Stomach smooth muscle (tissue), 2 donors: ENCODE measurements at regions not wholly inside any gene's neighbourhood (a gene's known extent, or its start where the extent isn't known, plus 50 kb on each side); places are given as distances from the start of the nearest gene placed in this dataset.
"Not testable (repeated sequence)": the region's sequence is repeated elsewhere in the genome, so short reads cannot be mapped to it uniquely, and the experiment has no call there.

Experiments used
- H3K27ac ChIP-seq: one replicate; pipeline ENCODE4 v1.7.0; 2013; ENCODE audit warnings: mild to moderate bottlenecking, low read length, inconsistent platforms
- H3K27me3 ChIP-seq, 2 donors: one replicate each; pipeline ENCODE4 v1.7.0; 2013; ENCODE audit warnings: low read length in 2 of 2; ENCODE audit not compliant: insufficient read depth in 2 of 2, control insufficient read depth in 1 of 2
- H3K36me3 ChIP-seq, 2 donors: one replicate each; pipeline ENCODE4 v1.7.0; 2013; ENCODE audit warnings: low read length in 2 of 2; ENCODE audit not compliant: control insufficient read depth in 2 of 2, insufficient read depth in 2 of 2
- H3K4me1 ChIP-seq: one replicate; pipeline ENCODE4 v1.7.0; 2013; ENCODE audit warnings: low read length; ENCODE audit not compliant: control insufficient read depth, insufficient read depth
- H3K4me3 ChIP-seq, 2 donors: one replicate each; pipeline ENCODE4 v1.7.0; 2013; ENCODE audit warnings: low read length in 2 of 2
- H3K9ac ChIP-seq, 2 donors: one replicate each; pipeline ENCODE4 v1.7.0; 2013; ENCODE audit warnings: low read length in 2 of 2, mild to moderate bottlenecking in 1 of 2
- H3K9me3 ChIP-seq, 2 donors: one replicate each; pipeline ENCODE4 v1.7.0; 2013; ENCODE audit warnings: low read length in 2 of 2; ENCODE audit not compliant: control insufficient read depth in 2 of 2
- donor health status: healthy.
- donor health status: Pancreatic carcinoma.

GRCh38 chr21:27526451-27526850 is 559.6 kb upstream of the ADAMTS5 start:
- Histone ChIP-seq H3K36me3 (no peaks in the 10 kb centered on the region), H3K27me3 (no peaks in the 10 kb centered on the region), H3K9ac (no peak overlapping the region), H3K4me3 (no peak overlapping the region), H3K27ac (no peak overlapping the region), H3K4me1 (no peaks in the 10 kb centered on the region), H3K9me3 (no peaks in the 10 kb centered on the region)

- Histone ChIP-seq H3K4me1 (no peaks in the 10 kb centered on the region), H3K9me3 (no peaks in the 10 kb centered on the region), H3K4me3 (no peak overlapping the region), H3K36me3 (no peaks in the 10 kb centered on the region), H3K9ac (no peak overlapping the region), H3K27ac (no peak overlapping the region), H3K27me3 (no peaks in the 10 kb centered on the region)
Observed at GRCh38 chr21:27525780-27526179, 558.9 kb upstream of the ADAMTS5 start.

- no peak overlapping the region for H3K9ac ChIP-seq
- no peak overlapping the region for H3K4me3 ChIP-seq
- H3K27me3 ChIP-seq, result no peaks in the 10 kb centered on the region
- H3K27ac ChIP-seq, result no peak overlapping the region
- H3K9me3 ChIP-seq, result no peaks in the 10 kb centered on the region
- H3K4me1 ChIP-seq, result no peaks in the 10 kb centered on the region
- H3K36me3 ChIP-seq, result no peaks in the 10 kb centered on the region
Observed at GRCh38 chr21:27519361-27519760, 552.5 kb upstream of the ADAMTS5 start.

- not testable (repeated sequence) for H3K27ac ChIP-seq, H3K36me3 ChIP-seq, H3K9ac ChIP-seq, H3K4me1 ChIP-seq, H3K9me3 ChIP-seq, H3K4me3 ChIP-seq, H3K27me3 ChIP-seq
Observed at GRCh38 chr21:27517177-27517576, 550.3 kb upstream of the ADAMTS5 start.

GRCh38 chr21:27515676-27516075 is 548.8 kb upstream of the ADAMTS5 start:
- no peaks in the 10 kb centered on the region for H3K36me3 ChIP-seq
- no peak overlapping the region for H3K4me3 ChIP-seq
- no peaks in the 10 kb centered on the region for H3K9me3 ChIP-seq
- H3K4me1 ChIP-seq, result no peaks in the 10 kb centered on the region
- H3K27me3 ChIP-seq, result no peaks in the 10 kb centered on the region
- no peak overlapping the region for H3K27ac ChIP-seq
- H3K9ac ChIP-seq, result no peak overlapping the region

GRCh38 chr21:27513825-27514224 is 546.9 kb upstream of the ADAMTS5 start:
- H3K4me3 ChIP-seq, result no peak overlapping the region
- no peaks in the 10 kb centered on the region for H3K9me3 ChIP-seq
- no peaks in the 10 kb centered on the region for H3K36me3 ChIP-seq
- H3K9ac ChIP-seq, result no peak overlapping the region
- H3K27me3 ChIP-seq, result no peaks in the 10 kb centered on the region
- H3K4me1 ChIP-seq, result no peaks in the 10 kb centered on the region
- H3K27ac ChIP-seq, result no peak overlapping the region

- Histone ChIP-seq H3K4me1 (no peaks in the 10 kb centered on the region), H3K9ac (no peak overlapping the region), H3K27me3 (no peaks in the 10 kb centered on the region), H3K9me3 (no peaks in the 10 kb centered on the region), H3K36me3 (no peaks in the 10 kb centered on the region), H3K4me3 (no peak overlapping the region), H3K27ac (no peak overlapping the region)
Observed at GRCh38 chr21:27513016-27513415, 546.1 kb upstream of the ADAMTS5 start.

DNA sequence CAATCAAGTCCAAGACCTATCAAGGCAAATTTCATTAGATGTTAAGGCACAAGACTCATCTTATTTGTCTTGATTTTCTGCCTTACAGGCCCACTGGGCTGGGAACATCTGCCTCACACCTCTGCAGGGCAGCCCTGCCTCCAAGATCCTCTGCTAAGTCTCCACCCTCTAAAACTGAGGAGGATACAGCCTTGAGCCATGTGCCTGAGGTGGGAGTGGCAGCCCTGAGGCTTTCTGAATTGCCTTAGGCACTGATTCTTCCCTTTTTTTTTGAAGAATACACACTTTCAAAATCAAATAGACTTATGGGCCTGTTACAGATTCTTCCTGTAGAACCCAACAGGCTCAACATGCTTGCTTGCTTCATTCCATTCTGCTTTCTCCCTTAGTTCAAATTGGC is 544.3 kb upstream of the ADAMTS5 start:
- no peak overlapping the region for H3K9ac ChIP-seq
- no peak overlapping the region for H3K27ac ChIP-seq
- H3K4me1 ChIP-seq, result no peaks in the 10 kb centered on the region
- no peaks in the 10 kb centered on the region for H3K36me3 ChIP-seq
- no peaks in the 10 kb centered on the region for H3K9me3 ChIP-seq
- no peaks in the 10 kb centered on the region for H3K27me3 ChIP-seq
- no peak overlapping the region for H3K4me3 ChIP-seq

- H3K4me3 ChIP-seq, result no peak overlapping the region
- no peaks in the 10 kb centered on the region for H3K9me3 ChIP-seq
- no peak overlapping the region for H3K27ac ChIP-seq
- H3K9ac ChIP-seq, result no peak overlapping the region
- H3K27me3 ChIP-seq, result no peaks in the 10 kb centered on the region
- H3K4me1 ChIP-seq, result no peaks in the 10 kb centered on the region
- H3K36me3 ChIP-seq, result no peaks in the 10 kb centered on the region
Observed at GRCh38 chr21:27507695-27508094, 540.8 kb upstream of the ADAMTS5 start.

GRCh38 chr21:27505516-27505915 is 538.6 kb upstream of the ADAMTS5 start:
- Histone ChIP-seq H3K9me3 (no peaks in the 10 kb centered on the region), H3K9ac (no peak overlapping the region), H3K4me1 (no peaks in the 10 kb centered on the region), H3K36me3 (no peaks in the 10 kb centered on the region), H3K27me3 (no peaks in the 10 kb centered on the region), H3K4me3 (no peak overlapping the region), H3K27ac (no peak overlapping the region)

GRCh38 chr21:27502801-27503200 is 535.9 kb upstream of the ADAMTS5 start:
- no peak overlapping the region for H3K9ac ChIP-seq
- H3K9me3 ChIP-seq, result no peaks in the 10 kb centered on the region
- H3K27ac ChIP-seq, result no peak overlapping the region
- H3K4me3 ChIP-seq, result no peak overlapping the region
- H3K27me3 ChIP-seq, result no peaks in the 10 kb centered on the region
- H3K36me3 ChIP-seq, result no peaks in the 10 kb centered on the region
- H3K4me1 ChIP-seq, result no peaks in the 10 kb centered on the region

- Histone ChIP-seq H3K9ac (no peak overlapping the region), H3K27ac (no peak overlapping the region), H3K36me3 (no peaks in the 10 kb centered on the region), H3K4me1 (no peaks in the 10 kb centered on the region), H3K27me3 (no peaks in the 10 kb centered on the region), H3K4me3 (no peak overlapping the region), H3K9me3 (no peaks in the 10 kb centered on the region)
Observed at GRCh38 chr21:27498025-27498424, 531.1 kb upstream of the ADAMTS5 start.
